Esophagus squamous epithelium (tissue), 5 donors: ENCODE measurements at regions not wholly inside any gene's neighbourhood (a gene's known extent, or its start where the extent isn't known, plus 50 kb on each side); places are given as distances from the start of the nearest gene placed in this dataset.

Experiments
- DNase-seq: peaks from one replicate; lab custom pipeline; 2025; lab: John Stamatoyannopoulos, UW
- H3K27ac ChIP-seq, 4 donors: fragments of 200-600 bp; sonication (generic); one replicate each; pipeline ENCODE4 v1.5.1; 2016 to 2019; ENCODE audit warnings: mild to moderate bottlenecking in 1 of 4
- H3K27me3 ChIP-seq, 4 donors: fragments of 200-600 bp; sonication (generic); 1 replicate in 3 of 4; 2 replicates in 1 of 4; pipeline versions ENCODE4 v1.5.1 to v1.6.0; 2017 to 2021; ENCODE audit warnings: antibody characterized with exemption in 1 of 4
- H3K36me3 ChIP-seq, 3 donors: fragments of 200-600 bp; sonication (generic); one replicate each; pipeline ENCODE4 v1.5.1; 2016 to 2019
- H3K4me1 ChIP-seq, 3 donors: fragments of 200-600 bp; sonication (generic); one replicate each; pipeline ENCODE4 v1.5.1; 2017 to 2019
- H3K4me3 ChIP-seq, 4 donors: fragments of 200-600 bp; sonication (generic); 1 replicate in 3 of 4; 2 replicates in 1 of 4; pipeline ENCODE4 v1.5.1; 2016 to 2019; ENCODE audit warnings: mild to moderate bottlenecking in 2 of 4, moderate library complexity in 1 of 4
- H3K9me3 ChIP-seq, 3 donors: fragments of 200-600 bp; sonication (generic); one replicate each; pipeline ENCODE4 v1.5.1; 2016 to 2019
- POLR2A ChIP-seq, 4 donors: fragments of 450-650 bp; IDR thresholded peaks; one replicate each; pipeline ENCODE4 v1.6.1; 2017; ENCODE audit warnings: antibody characterized with exemption in 4 of 4, mild to moderate bottlenecking in 4 of 4, moderate library complexity in 3 of 4
- WGBS, 2 donors: methylation state at CpG; one replicate each; pipeline ENCODE4 v1.1.5; 2018; 5-methylcytosine and 5-hydroxymethylcytosine counted together
- intact Hi-C: fragments of 100-400 bp; cut with DNase I; formaldehyde crosslinking; loops from one replicate; pipeline ENCODE4 v1.15.0; 2022
- TF ChIP-seq, protein P1 (sequence below), 6 experiments: fragments of 450-650 bp in 4 of 6; fragments of 200-600 bp in 2 of 6; sonication (generic) in 2 of 6; IDR thresholded peaks; one replicate each; pipeline ENCODE4 v1.5.1; 2016 to 2019; ENCODE audit warnings: antibody characterized with exemption in 6 of 6, mild to moderate bottlenecking in 4 of 6, moderate library complexity in 4 of 6
- donor health status: DM: yes; HTN: yes; CAD: no.

DNA sequence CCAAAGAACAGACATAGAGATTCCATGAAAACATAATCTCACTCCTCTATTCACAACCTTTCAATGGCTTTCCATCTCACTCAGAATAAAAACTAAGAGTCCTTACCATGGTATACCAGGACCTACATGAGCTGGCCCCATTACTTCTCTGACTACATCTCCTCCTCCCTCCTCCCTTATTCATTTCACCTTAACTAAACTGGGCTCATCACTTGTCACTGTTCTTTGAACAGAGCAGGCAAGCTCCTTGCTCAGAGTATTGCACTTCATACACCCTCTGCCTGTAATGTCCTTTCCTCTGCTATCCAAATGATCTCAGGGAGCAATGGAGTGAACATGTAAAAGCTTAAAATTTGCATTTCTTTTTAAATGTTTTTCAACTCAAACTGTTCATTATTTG lies 142.0 kb downstream of the MRPL39 start:
- Histone ChIP-seq H3K27me3 (no peaks in the 10 kb centered on the region), H3K4me1 (no peaks in the 10 kb centered on the region), H3K9me3 (no peaks in the 10 kb centered on the region), H3K36me3 (no peaks in the 10 kb centered on the region), H3K4me3 (no peak overlapping the region), H3K27ac (no peak overlapping the region)
- TF ChIP-seq, protein P1, sequence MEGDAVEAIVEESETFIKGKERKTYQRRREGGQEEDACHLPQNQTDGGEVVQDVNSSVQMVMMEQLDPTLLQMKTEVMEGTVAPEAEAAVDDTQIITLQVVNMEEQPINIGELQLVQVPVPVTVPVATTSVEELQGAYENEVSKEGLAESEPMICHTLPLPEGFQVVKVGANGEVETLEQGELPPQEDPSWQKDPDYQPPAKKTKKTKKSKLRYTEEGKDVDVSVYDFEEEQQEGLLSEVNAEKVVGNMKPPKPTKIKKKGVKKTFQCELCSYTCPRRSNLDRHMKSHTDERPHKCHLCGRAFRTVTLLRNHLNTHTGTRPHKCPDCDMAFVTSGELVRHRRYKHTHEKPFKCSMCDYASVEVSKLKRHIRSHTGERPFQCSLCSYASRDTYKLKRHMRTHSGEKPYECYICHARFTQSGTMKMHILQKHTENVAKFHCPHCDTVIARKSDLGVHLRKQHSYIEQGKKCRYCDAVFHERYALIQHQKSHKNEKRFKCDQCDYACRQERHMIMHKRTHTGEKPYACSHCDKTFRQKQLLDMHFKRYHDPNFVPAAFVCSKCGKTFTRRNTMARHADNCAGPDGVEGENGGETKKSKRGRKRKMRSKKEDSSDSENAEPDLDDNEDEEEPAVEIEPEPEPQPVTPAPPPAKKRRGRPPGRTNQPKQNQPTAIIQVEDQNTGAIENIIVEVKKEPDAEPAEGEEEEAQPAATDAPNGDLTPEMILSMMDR (IDR thresholded peaks at IDR 0.05) = no peak
- no peak for TF ChIP-seq POLR2A (IDR thresholded peaks at IDR 0.05)
- intact Hi-C loops = no loop called here
- DNase-seq = no peak

DNA sequence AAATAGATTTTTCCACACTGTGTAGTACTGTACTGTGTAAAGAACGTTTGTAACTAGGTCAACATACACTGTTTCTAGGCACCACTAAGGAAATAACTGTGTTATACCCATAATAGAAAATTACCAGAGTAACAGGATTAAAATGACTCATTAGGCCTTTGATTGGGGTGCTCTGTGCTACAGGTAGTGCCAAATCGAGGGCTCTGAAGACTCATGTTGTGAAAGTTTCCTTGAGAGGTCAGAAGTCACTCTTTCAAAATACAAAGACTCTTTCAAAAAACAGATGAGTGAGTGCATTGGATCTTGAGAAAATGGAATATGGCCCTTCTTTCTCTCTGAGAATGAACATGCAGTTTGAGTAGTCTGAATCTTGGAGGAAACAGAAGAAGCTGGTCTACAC lies 143.0 kb downstream of the MRPL39 start:
- TF ChIP-seq, protein P1 (IDR thresholded peaks at IDR 0.05) = no peak
- TF ChIP-seq POLR2A (IDR thresholded peaks at IDR 0.05) = no peak
- intact Hi-C loops = no loop called here
- Histone ChIP-seq H3K4me3 (no peak overlapping the region), H3K27ac (no peak overlapping the region), H3K36me3 (no peaks in the 10 kb centered on the region), H3K4me1 (no peaks in the 10 kb centered on the region), H3K27me3 (no peaks in the 10 kb centered on the region), H3K9me3 (no peaks in the 10 kb centered on the region)
- 18 to 20% methylated on average over 2 of the region's 2 CpGs for WGBS, 2 donors
- DNase-seq = no peak

GRCh38 chr21:25462517-25462971 lies 144.7 kb downstream of the MRPL39 start:
- H3K4me3 ChIP-seq = no peak overlapping the region
- no peak overlapping the region for H3K27ac ChIP-seq
- TF ChIP-seq, protein P1 (IDR thresholded peaks at IDR 0.05) = no peak
- no peak for TF ChIP-seq POLR2A (IDR thresholded peaks at IDR 0.05)
- intact Hi-C loops = no loop called here
- H3K9me3 ChIP-seq = no peaks in the 10 kb centered on the region
- 40 to 57% methylated on average over 5 of the region's 5 CpGs for WGBS, 2 donors
- peaks cover 0 to 2% (median 0%) of the 10 kb centered on the region in 3 donors for H3K4me1 ChIP-seq
- no peaks in the 10 kb centered on the region for H3K36me3 ChIP-seq
- no peaks in the 10 kb centered on the region for H3K27me3 ChIP-seq
- DNase-seq = no peak

DNA sequence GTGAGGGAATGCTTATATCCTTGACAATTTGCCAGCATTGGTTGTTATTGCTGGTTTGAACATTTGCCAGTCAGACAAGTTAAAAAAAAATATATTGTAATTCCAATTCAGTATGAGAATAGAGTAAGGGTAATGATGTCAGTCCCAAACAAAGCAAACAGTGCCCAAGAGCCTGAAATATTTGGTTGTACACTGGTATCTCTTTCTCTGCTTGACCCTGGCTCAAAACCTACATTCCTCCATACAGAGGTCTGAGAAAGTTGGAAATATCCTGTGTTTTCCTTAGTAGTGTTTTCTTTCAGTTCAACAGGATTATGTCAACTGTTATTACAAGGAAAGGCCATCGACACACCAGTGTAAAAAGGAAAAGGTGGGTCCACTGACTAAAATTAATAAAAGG lies 145.6 kb downstream of the MRPL39 start:
- intact Hi-C loops = no loop called here
- WGBS, 2 donors = 0 to 17% methylated on average over 1 of the region's 1 CpG

DNA sequence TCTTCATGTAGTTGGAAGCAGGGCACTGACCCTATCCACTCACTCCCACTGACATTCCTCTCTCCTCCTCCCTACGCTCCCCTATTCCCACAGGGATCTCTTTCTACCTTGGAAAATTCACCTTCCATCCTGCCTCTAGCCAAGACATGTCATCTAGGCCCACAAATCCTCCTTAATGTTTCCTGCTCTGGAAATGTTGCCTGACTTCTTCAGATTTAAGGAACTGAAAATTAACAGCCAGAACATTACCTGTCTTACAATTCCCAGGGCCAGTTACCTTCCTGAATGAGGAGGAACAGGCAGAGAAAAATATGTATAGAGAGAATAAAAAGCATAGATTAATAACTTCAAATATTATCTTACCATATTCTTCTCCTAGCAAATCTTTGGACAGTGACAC lies 147.3 kb downstream of the MRPL39 start:
- intact Hi-C loops = no loop called here
- H3K4me3 ChIP-seq = no peak overlapping the region
- no peak overlapping the region for H3K27ac ChIP-seq
- TF ChIP-seq, protein P1 (IDR thresholded peaks at IDR 0.05) = no peak
- no peak for TF ChIP-seq POLR2A (IDR thresholded peaks at IDR 0.05)
- H3K27me3 ChIP-seq = no peaks in the 10 kb centered on the region
- no peaks in the 10 kb centered on the region for H3K9me3 ChIP-seq
- peaks cover 0 to 11% (median 0%) of the 10 kb centered on the region in 3 donors for H3K4me1 ChIP-seq
- no peak for DNase-seq
- H3K36me3 ChIP-seq = no peaks in the 10 kb centered on the region
- 83 to 97% methylated on average over 1 of the region's 1 CpG for WGBS, 2 donors

More for the DNA sequence above, 145.6 kb downstream of the MRPL39 start:
- no peak overlapping the region for H3K27ac ChIP-seq
- no peak for DNase-seq
- no peak for TF ChIP-seq POLR2A (IDR thresholded peaks at IDR 0.05)
- TF ChIP-seq, protein P1 (IDR thresholded peaks at IDR 0.05) = no peak
- no peak overlapping the region for H3K4me3 ChIP-seq
- no peaks in the 10 kb centered on the region for H3K36me3 ChIP-seq
- H3K27me3 ChIP-seq = no peaks in the 10 kb centered on the region
- peaks cover 0 to 10% (median 0%) of the 10 kb centered on the region in 3 donors for H3K4me1 ChIP-seq
- no peaks in the 10 kb centered on the region for H3K9me3 ChIP-seq
